GM11168 (cell line): ENCODE measurements at regions not wholly inside any gene's neighbourhood (a gene's known extent, or its start where the extent isn't known, plus 50 kb on each side); places are given as distances from the start of the nearest gene placed in this dataset.
"Not testable (repeated sequence)": the region's sequence is repeated elsewhere in the genome, so short reads cannot be mapped to it uniquely, and the experiment has no call there.

ENCODE experiments used
- in situ Hi-C: fragments of 300-500 bp; cut with MboI; formaldehyde crosslinking; loops from one replicate; pipeline ENCODE4 v1.12.0; 2022; ENCODE audit warnings: low sequenced_read_pairs; ENCODE audit not compliant: unreplicated experiment

DNA sequence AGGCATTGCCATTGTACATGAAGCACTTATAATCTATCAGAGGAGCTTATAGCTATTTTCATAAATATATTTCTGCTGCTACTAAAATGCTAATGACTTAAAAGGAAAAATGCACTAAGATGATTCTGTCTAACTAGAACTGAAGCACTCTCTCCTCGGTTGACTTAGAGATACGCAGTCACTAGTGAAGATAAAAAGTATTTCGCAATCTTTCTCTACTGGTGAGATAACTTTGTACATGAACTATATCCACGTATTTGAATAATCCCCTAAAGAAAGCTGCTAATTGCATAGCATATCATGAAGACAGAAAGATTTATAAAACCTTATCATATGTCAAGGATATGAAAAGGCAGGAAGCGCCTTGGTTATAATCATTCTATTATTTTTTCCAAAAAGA is 658.1 kb upstream of the PRMT6 start:
- in situ Hi-C loops, result no loop called here

DNA sequence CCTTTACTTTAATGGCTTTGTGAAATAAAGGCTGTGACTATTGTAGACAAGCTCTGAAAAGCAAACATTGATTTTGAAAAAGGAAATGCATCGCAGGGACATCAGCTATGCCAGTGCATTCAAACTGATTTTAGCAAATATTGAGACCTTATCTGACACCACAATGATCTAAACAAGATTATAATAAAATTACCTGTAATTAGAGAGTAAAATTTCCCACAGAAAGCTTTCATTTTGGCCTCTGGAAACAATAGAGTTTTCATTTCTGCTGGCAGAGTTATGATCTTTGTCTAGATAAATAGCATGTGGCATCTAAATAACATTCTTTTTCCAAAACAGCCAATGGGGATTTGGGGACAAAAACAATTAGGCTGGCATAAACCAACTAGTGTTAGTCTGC is 650.4 kb upstream of the PRMT6 start:
- in situ Hi-C loops, result no loop called here

GRCh38 chr1:106412321-106412720 is 644.2 kb upstream of the PRMT6 start:
- in situ Hi-C loops, result not testable (repeated sequence)

- in situ Hi-C loops, result no loop called here
Observed at GRCh38 chr1:106435269-106435668, 621.2 kb upstream of the PRMT6 start.

DNA sequence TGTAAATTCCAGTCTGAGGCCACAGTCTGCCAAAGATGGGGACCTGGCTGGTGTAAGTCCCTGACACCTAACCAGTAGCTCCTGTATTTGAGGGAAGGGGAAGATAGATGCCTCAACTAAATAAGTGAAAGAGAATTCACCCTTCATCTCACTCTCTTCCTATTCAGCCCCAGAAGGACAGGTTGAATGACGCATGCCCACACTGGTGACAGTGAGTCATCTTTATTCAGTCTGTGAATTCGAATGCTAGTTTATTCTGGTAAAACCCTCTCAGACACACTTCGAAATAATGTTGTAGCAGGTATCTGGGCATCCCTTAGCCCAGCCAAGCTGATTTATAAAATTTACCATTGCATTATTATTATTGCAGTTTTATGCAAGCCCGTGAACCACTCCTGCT is 617.0 kb upstream of the PRMT6 start:
- in situ Hi-C loops, result no loop called here

GRCh38 chr1:106447466-106447865 is 609.0 kb upstream of the PRMT6 start:
- in situ Hi-C loops, result no loop called here

GRCh38 chr1:106456832-106457231 is 599.6 kb upstream of the PRMT6 start:
- in situ Hi-C loops, result no loop called here

GRCh38 chr1:106457368-106457767 is 599.1 kb upstream of the PRMT6 start:
- in situ Hi-C loops, result no loop called here

DNA sequence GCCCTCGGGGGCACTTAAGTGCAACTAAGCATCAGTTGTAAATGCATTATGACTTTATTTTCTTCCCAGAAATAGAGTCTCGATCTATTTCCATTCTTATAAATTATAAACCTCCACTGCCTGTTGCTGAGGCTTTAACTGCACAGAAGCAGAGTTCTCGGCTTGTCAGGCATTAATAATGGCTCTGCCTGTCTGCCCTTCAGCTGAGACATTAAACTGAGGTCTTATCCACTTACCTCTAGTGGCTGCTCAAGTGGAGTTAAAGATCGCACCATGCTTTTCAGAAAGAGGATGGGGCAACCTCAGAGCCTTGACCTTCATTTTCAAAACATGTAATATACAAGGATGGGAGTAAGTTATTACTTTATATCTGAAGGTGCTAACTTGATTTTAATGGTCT is 597.6 kb upstream of the PRMT6 start:
- in situ Hi-C loops, result no loop called here

DNA sequence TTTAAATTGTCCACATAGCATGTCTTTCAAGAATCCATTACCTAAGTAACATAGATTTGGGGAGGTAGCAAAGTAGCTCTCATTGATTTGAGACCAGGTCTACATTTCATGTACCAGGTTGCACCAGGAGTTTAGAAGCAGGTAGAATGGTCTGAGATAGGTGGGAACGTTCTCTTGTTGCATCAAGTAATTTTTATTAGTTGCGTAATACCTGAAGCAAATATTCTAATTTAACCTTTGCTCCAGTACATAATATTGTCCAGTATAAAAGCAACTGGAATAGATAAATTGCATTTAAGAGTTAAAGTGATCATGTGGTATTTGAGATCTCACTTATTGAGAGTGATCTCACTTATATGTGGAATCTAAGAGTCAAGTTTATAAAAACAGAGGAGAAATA is 597.1 kb upstream of the PRMT6 start:
- in situ Hi-C loops, result no loop called here

DNA sequence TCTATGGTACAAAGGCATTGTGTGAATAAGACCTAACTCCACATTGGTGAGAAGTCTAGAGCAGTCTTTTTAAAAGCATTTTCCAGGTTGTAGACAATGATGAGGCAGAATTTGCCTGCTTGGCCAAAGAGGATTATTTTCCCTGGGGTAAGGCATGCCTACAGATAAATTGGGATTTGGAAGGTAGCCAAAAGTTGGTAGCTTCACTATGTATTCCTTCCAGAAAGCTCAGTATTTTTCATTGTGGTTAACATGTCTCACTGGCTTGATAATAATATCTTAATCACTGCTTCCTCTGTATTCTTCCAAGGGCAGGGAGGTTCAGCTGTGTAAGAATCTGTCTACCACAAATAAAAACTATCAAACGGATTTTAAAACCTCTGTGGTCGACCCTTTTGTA is 590.8 kb upstream of the PRMT6 start:
- in situ Hi-C loops, result no loop called here

DNA sequence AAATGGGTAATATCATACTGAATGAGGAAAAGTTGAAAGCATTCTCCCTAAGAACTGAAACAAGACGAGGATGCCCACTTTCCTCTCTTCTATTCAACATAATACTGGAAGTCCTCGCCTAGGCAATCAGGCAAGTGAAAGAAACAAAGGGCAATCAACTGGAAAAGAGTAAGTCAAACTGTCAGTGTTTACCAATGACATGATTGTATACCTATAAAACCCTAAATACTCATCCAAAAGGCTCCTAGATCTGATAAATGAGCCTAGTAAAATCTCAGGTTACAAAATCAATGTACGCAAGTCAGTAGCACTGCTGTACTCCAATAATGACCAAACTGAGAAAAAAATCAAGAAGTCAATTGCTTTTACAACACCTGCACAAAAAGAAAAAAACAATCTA is 575.8 kb upstream of the PRMT6 start:
- in situ Hi-C loops, result no loop called here

DNA sequence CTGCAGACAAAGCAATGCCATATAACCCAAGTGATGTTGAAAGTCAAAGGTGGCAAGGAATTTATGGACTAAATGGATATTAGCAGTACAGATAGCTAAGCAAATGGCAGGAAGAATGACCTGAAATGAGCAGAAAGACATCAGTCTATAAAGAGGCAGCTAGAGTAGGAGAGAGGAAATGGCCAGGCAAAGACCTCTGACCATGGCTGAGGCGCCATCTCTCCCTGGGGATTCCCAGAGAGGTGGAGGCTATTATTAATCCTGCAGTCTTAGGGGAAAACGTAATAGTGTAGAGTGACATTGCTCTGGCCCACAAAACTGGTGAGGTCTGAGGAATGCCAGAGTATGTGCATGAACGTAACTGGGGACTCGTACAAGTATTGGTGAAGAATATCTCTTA is 563.6 kb upstream of the PRMT6 start:
- in situ Hi-C loops, result no loop called here

- in situ Hi-C loops, result no loop called here
Observed at GRCh38 chr1:106494646-106495045, 561.8 kb upstream of the PRMT6 start.

DNA sequence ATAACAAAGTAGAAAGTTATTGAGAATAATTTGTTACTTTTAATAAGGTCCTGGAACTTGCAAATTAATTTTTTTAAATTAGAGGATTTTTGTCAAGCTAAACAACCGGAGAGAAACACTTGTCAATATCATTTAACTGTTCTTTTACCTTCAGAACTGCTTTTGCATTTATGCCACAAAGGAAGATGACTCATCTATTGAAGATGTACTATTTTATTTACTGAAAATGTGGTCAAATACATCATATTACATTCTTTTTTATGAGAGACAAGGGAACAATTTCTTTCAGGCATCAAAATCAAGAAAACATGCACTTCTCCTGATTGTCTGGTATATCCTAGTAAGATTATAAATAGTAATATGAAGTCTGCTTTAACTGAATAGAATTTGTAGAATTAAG is 558.2 kb upstream of the PRMT6 start:
- in situ Hi-C loops, result no loop called here

GRCh38 chr1:106502659-106503058 is 553.8 kb upstream of the PRMT6 start:
- in situ Hi-C loops, result no loop called here

- in situ Hi-C loops, result no loop called here
Observed at GRCh38 chr1:106515375-106515774, 541.1 kb upstream of the PRMT6 start.

DNA sequence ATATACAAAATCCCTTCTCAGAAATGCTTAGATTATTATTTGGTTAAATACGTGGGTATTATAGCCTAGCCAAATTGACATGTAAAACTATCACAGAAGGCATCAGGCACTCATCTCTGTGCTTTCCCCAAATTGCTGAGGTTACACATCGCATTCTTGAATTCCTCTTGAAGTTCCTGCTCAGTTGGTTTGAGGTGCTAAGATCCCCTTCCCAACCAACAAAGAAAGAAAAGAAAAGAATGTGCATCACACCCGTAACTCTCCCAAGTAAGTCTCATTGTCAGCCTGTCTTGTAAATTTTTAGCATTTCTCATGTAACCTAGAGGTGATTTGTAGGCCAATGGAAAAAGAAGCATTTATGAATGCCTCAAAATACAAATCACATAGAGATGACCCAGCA is 539.2 kb upstream of the PRMT6 start:
- in situ Hi-C loops, result no loop called here

GRCh38 chr1:106523497-106523896 is 533.0 kb upstream of the PRMT6 start:
- in situ Hi-C loops, result no loop called here

GRCh38 chr1:106524631-106525030 is 531.8 kb upstream of the PRMT6 start:
- in situ Hi-C loops, result no loop called here

- in situ Hi-C loops, result no loop called here
Observed at GRCh38 chr1:106526650-106527049, 529.8 kb upstream of the PRMT6 start.

GRCh38 chr1:106534612-106535011 is 521.9 kb upstream of the PRMT6 start:
- in situ Hi-C loops, result no loop called here

GRCh38 chr1:106536741-106537140 is 519.7 kb upstream of the PRMT6 start:
- in situ Hi-C loops, result no loop called here
